Suprapubic skin (tissue), 4 donors: ENCODE measurements at regions not wholly inside any gene's neighbourhood (a gene's known extent, or its start where the extent isn't known, plus 50 kb on each side); places are given as distances from the start of the nearest gene placed in this dataset.

Source experiments
- DNase-seq, 2 donors: peaks; one replicate each; pipeline ENCODE4 v3.0.0-alpha.2; 2019; ENCODE audit warnings: low spot score in 2 of 2
- H3K27ac ChIP-seq: fragments of 200-600 bp; sonication (generic); one replicate; pipeline ENCODE4 v1.5.1; 2019
- H3K27me3 ChIP-seq: fragments of 200-600 bp; sonication (generic); one replicate; pipeline ENCODE4 v1.5.1; 2019
- H3K36me3 ChIP-seq: fragments of 200-600 bp; sonication (generic); one replicate; pipeline ENCODE4 v1.5.1; 2019
- H3K4me1 ChIP-seq: fragments of 200-600 bp; sonication (generic); one replicate; pipeline ENCODE4 v1.5.1; 2019
- H3K4me3 ChIP-seq: fragments of 200-600 bp; sonication (generic); one replicate; pipeline ENCODE4 v1.5.1; 2019; ENCODE audit warnings: mild to moderate bottlenecking
- H3K9me3 ChIP-seq: fragments of 200-600 bp; sonication (generic); one replicate; pipeline ENCODE4 v1.5.1; 2019
- CTCF ChIP-seq, 2 donors: fragments of 200-600 bp in 1 of 2; fragments of 450-650 bp in 1 of 2; sonication (generic) in 1 of 2; IDR thresholded peaks; one replicate each; pipeline ENCODE4 v1.5.1; 2016 to 2019; ENCODE audit warnings: antibody characterized with exemption in 2 of 2, mild to moderate bottlenecking in 1 of 2, moderate library complexity in 1 of 2
- EP300 ChIP-seq: sonication (generic); formaldehyde crosslinking; IDR thresholded peaks from one replicate; pipeline ENCODE4 v1.6.1; 2017; ENCODE audit warnings: antibody characterized with exemption
- POLR2A ChIP-seq, 2 donors: fragments of 450-650 bp; IDR thresholded peaks; one replicate each; pipeline ENCODE4 v1.6.1; 2017; ENCODE audit warnings: antibody characterized with exemption in 2 of 2, mild to moderate bottlenecking in 2 of 2, moderate library complexity in 2 of 2
- POLR2AphosphoS5 ChIP-seq, 3 donors: sonication (generic); formaldehyde crosslinking; IDR thresholded peaks; one replicate each; pipeline ENCODE4 v1.6.1; 2017; ENCODE audit warnings: antibody characterized with exemption in 3 of 3
- WGBS: methylation state at CpG from one replicate; pipeline ENCODE4 v1.1.5; 2018; 5-methylcytosine and 5-hydroxymethylcytosine counted together

- DNase-seq: no peak
- no peaks in the 10 kb centered on the region for H3K36me3 ChIP-seq
- TF ChIP-seq EP300 (no peak), POLR2AphosphoS5 (IDR thresholded peaks at IDR 0.05) (no peak), POLR2A (IDR thresholded peaks at IDR 0.05) (no peak), CTCF (IDR thresholded peaks at IDR 0.05) (no peak)
- peaks cover 3% of the 10 kb centered on the region for H3K4me1 ChIP-seq
- 71% methylated on average over 7 of the region's 7 CpGs for WGBS
- no peak overlapping the region for H3K4me3 ChIP-seq
- H3K27me3 ChIP-seq: no peaks in the 10 kb centered on the region
- no peak overlapping the region for H3K27ac ChIP-seq
- H3K9me3 ChIP-seq: no peaks in the 10 kb centered on the region
Measured at GRCh38 chr2:215777465-215778044, 235.8 kb downstream of the MREG start.

GRCh38 chr2:215775106-215775505 lies 238.2 kb downstream of the MREG start:
- no peaks in the 10 kb centered on the region for H3K9me3 ChIP-seq
- H3K27me3 ChIP-seq: no peaks in the 10 kb centered on the region
- no peak overlapping the region for H3K27ac ChIP-seq
- no peaks in the 10 kb centered on the region for H3K36me3 ChIP-seq
- 29% methylated on average over 4 of the region's 4 CpGs for WGBS
- no peak for DNase-seq
- TF ChIP-seq POLR2AphosphoS5 (IDR thresholded peaks at IDR 0.05): no peak
- TF ChIP-seq POLR2A (IDR thresholded peaks at IDR 0.05): no peak
- TF ChIP-seq EP300: no peak
- no peak overlapping the region for H3K4me3 ChIP-seq
- H3K4me1 ChIP-seq: no peaks in the 10 kb centered on the region

GRCh38 chr2:215773728-215774127 lies 239.6 kb downstream of the MREG start:
- Histone ChIP-seq H3K27ac (no peak overlapping the region), H3K36me3 (no peaks in the 10 kb centered on the region), H3K27me3 (no peaks in the 10 kb centered on the region), H3K9me3 (no peaks in the 10 kb centered on the region), H3K4me1 (no peaks in the 10 kb centered on the region), H3K4me3 (no peak overlapping the region)
- WGBS: 60% methylated on average over 2 of the region's 2 CpGs
- TF ChIP-seq EP300: no peak
- no peak for TF ChIP-seq POLR2A (IDR thresholded peaks at IDR 0.05)
- TF ChIP-seq POLR2AphosphoS5 (IDR thresholded peaks at IDR 0.05): no peak
- no peak for TF ChIP-seq CTCF (IDR thresholded peaks at IDR 0.05)
- DNase-seq: no peak

- Histone ChIP-seq H3K36me3 (no peaks in the 10 kb centered on the region), H3K9me3 (no peaks in the 10 kb centered on the region), H3K27me3 (no peaks in the 10 kb centered on the region), H3K4me3 (no peak overlapping the region), H3K4me1 (no peaks in the 10 kb centered on the region), H3K27ac (no peak overlapping the region)
- no peak for TF ChIP-seq POLR2AphosphoS5 (IDR thresholded peaks at IDR 0.05)
- no peak for TF ChIP-seq CTCF (IDR thresholded peaks at IDR 0.05)
- no peak for TF ChIP-seq EP300
- TF ChIP-seq POLR2A (IDR thresholded peaks at IDR 0.05): no peak
- 85% methylated on average over 5 of the region's 5 CpGs for WGBS
- DNase-seq: no peak
Measured at GRCh38 chr2:215772634-215773563, 240.5 kb downstream of the MREG start.

GRCh38 chr2:215772003-215772402 lies 241.3 kb downstream of the MREG start:
- TF ChIP-seq EP300 (no peak), POLR2AphosphoS5 (IDR thresholded peaks at IDR 0.05) (no peak), POLR2A (IDR thresholded peaks at IDR 0.05) (no peak), CTCF (IDR thresholded peaks at IDR 0.05) (no peak)
- Histone ChIP-seq H3K36me3 (no peaks in the 10 kb centered on the region), H3K27me3 (no peaks in the 10 kb centered on the region), H3K4me1 (no peaks in the 10 kb centered on the region), H3K4me3 (no peak overlapping the region), H3K9me3 (peaks cover 4% of the 10 kb centered on the region), H3K27ac (no peak overlapping the region)
- DNase-seq: no peak
- WGBS: 83% methylated on average over 1 of the region's 1 CpG
